IMR-90 (cell line): ENCODE measurements at regions not wholly inside any gene's neighbourhood (a gene's known extent, or its start where the extent isn't known, plus 50 kb on each side); places are given as distances from the start of the nearest gene placed in this dataset.

Experiments used
- ATAC-seq: fragments of 200-7000 bp; cut with Tn5 transposase; 2 replicates; pipeline ENCODE4 v1.9.1; 2020; ENCODE audit warnings: low read depth, mild to moderate bottlenecking, moderate library complexity
- BruUV-seq: library from RNA; stranded (reverse); fragments of 400-500 nt; replicated peaks from 2 replicates; lab custom pipeline; 2021; lab: Mats Ljungman, UMichigan
- CTCF ChIA-PET: fragments of 300-600 bp; formaldehyde crosslinking; extraction: SDS; loops from one replicate; lab custom pipeline; 2021; ENCODE audit warnings: antibody characterized with exemption; lab: Yijun Ruan, JAX
- POLR2A ChIA-PET: fragments of 300-600 bp; sonication (Branson Sonifier 250); formaldehyde crosslinking; loops from one replicate; lab custom pipeline; 2022; ENCODE audit warnings: antibody characterized with exemption; ENCODE audit not compliant: unreplicated experiment; lab: Charles Lee
- DNase-seq: peaks from one replicate; pipeline ENCODE4 v3.0.0; 2013
- H2AFZ ChIP-seq: replicated peaks from 2 replicates; pipeline ENCODE3; 2013; ENCODE audit warnings: low read length, mild to moderate bottlenecking; ENCODE audit not compliant: poor library complexity
- H2AK5ac ChIP-seq: 2 replicates; pipeline ENCODE4 v1.6.1; 2013; ENCODE audit warnings: low read depth, low read length, inconsistent platforms
- H2AK9ac ChIP-seq: replicated peaks from 2 replicates; pipeline ENCODE3; 2013; ENCODE audit warnings: mild to moderate bottlenecking, low read depth, low read length, moderate library complexity; ENCODE audit not compliant: poor library complexity
- H2BK120ac ChIP-seq: 2 replicates; pipeline ENCODE4 v1.6.1; 2013; ENCODE audit warnings: low read depth, low read length, inconsistent platforms
- H2BK15ac ChIP-seq: 3 replicates; pipeline ENCODE4 v1.6.1; 2013; ENCODE audit warnings: low read depth, low read length, inconsistent platforms
- H2BK20ac ChIP-seq: 2 replicates; pipeline ENCODE4 v1.6.1; 2013; ENCODE audit warnings: low read depth, mild to moderate bottlenecking, inconsistent platforms, low read length, moderate library complexity
- H2BK5ac ChIP-seq: 2 replicates; pipeline ENCODE4 v1.6.1; 2013; ENCODE audit warnings: mild to moderate bottlenecking, low read depth, low read length, inconsistent platforms; ENCODE audit not compliant: poor library complexity, severe bottlenecking
- H3K14ac ChIP-seq: replicated peaks from 2 replicates; pipeline ENCODE4 v1.6.1; 2013; ENCODE audit warnings: low read depth, low read length, inconsistent platforms
- H3K18ac ChIP-seq: 2 replicates; pipeline ENCODE4 v1.6.1; 2013; ENCODE audit warnings: low read depth, low read length, control low read depth
- H3K23ac ChIP-seq: 2 replicates; pipeline ENCODE4 v1.6.1; 2013; ENCODE audit warnings: low read depth, low read length, inconsistent platforms
- H3K27ac ChIP-seq: 2 replicates; pipeline ENCODE4 v1.5.1; 2013; ENCODE audit warnings: mild to moderate bottlenecking, control low read depth, low read length; ENCODE audit not compliant: insufficient read depth
- H3K27me3 ChIP-seq: 2 replicates; pipeline ENCODE4 v1.6.1; 2013; ENCODE audit warnings: low read length; ENCODE audit not compliant: control insufficient read depth, insufficient read depth
- H3K36me3 ChIP-seq: 2 replicates; pipeline ENCODE4 v1.6.1; 2013; ENCODE audit warnings: low read length, mixed read lengths; ENCODE audit not compliant: control insufficient read depth, insufficient read depth
- H3K4ac ChIP-seq: 2 replicates; pipeline ENCODE4 v1.6.1; 2013; ENCODE audit warnings: low read depth, low read length, inconsistent platforms
- H3K4me1 ChIP-seq: 2 replicates; pipeline ENCODE4 v1.6.1; 2013; ENCODE audit warnings: low read length, mixed read lengths; ENCODE audit not compliant: control insufficient read depth, insufficient read depth
- H3K4me2 ChIP-seq: 2 replicates; pipeline ENCODE4 v1.6.1; 2013; ENCODE audit warnings: low read depth, mild to moderate bottlenecking, control low read depth, low read length, moderate library complexity
- H3K4me3 ChIP-seq: 2 replicates; pipeline ENCODE4 v1.5.1; 2013; ENCODE audit warnings: low read depth, mild to moderate bottlenecking, control low read depth, low read length, moderate library complexity; ENCODE audit not compliant: insufficient read depth
- H3K56ac ChIP-seq: 2 replicates; pipeline ENCODE4 v1.6.1; 2013; ENCODE audit warnings: low read length, inconsistent platforms; ENCODE audit not compliant: insufficient read depth; ENCODE audit errors: extremely low read depth
- H3K79me1 ChIP-seq, 2 experiments: 2 replicates each; pipeline ENCODE4 v1.6.1; 2013; ENCODE audit warnings: low read length in 2 of 2, inconsistent platforms in 1 of 2, low read depth in 1 of 2
- H3K9ac ChIP-seq: 2 replicates; pipeline ENCODE4 v1.6.1; 2013; ENCODE audit warnings: low read depth, low read length, control low read depth
- H3K9me1 ChIP-seq: 2 replicates; pipeline ENCODE4 v1.6.1; 2013; ENCODE audit warnings: low read length, inconsistent platforms; ENCODE audit not compliant: insufficient read depth
- H3K9me3 ChIP-seq: 2 replicates; pipeline ENCODE4 v1.6.1; 2013; ENCODE audit warnings: low read length; ENCODE audit not compliant: control insufficient read depth, insufficient read depth
- H4K20me1 ChIP-seq: 2 replicates; pipeline ENCODE4 v1.6.1; 2013; ENCODE audit warnings: low read length, inconsistent platforms; ENCODE audit not compliant: insufficient read depth
- H4K5ac ChIP-seq: 2 replicates; pipeline ENCODE4 v1.6.1; 2013; ENCODE audit warnings: mild to moderate bottlenecking, low read depth, low read length, control low read depth
- H4K8ac ChIP-seq, 2 experiments: 2 replicates each; pipeline ENCODE4 v1.6.1; 2013; ENCODE audit warnings: low read depth in 2 of 2, low read length in 2 of 2, control low read depth in 1 of 2, inconsistent platforms in 1 of 2
- H4K91ac ChIP-seq: 2 replicates; pipeline ENCODE4 v1.6.1; 2013; ENCODE audit warnings: low read depth, low read length, inconsistent platforms; ENCODE audit not compliant: insufficient read depth
- BHLHE40 ChIP-seq: fragments of 150-350 bp; IDR thresholded peaks from 2 replicates; pipeline ENCODE4 v1.6.1; 2016; ENCODE audit warnings: mild to moderate bottlenecking, low read depth, low read length
- CHD1 ChIP-seq: IDR thresholded peaks from 2 replicates; pipeline ENCODE4 v1.6.1; 2012; ENCODE audit warnings: low read depth, low read length, improper control_type of control experiment
- FOS ChIP-seq: fragments of 150-350 bp; IDR thresholded peaks from 2 replicates; pipeline ENCODE4 v1.6.1; 2016; ENCODE audit warnings: low read depth, low read length
- MAFK ChIP-seq: IDR thresholded peaks from 2 replicates; pipeline ENCODE4 v1.6.1; 2012; ENCODE audit warnings: low read depth, low read length, improper control_type of control experiment
- NFE2L2 ChIP-seq: fragments of 150-350 bp; IDR thresholded peaks from 2 replicates; pipeline ENCODE4 v1.6.1; 2016; ENCODE audit warnings: low read depth, mild to moderate bottlenecking, low read length
- RFX5 ChIP-seq: IDR thresholded peaks from 2 replicates; pipeline ENCODE4 v1.8.0; 2012; ENCODE audit warnings: low read depth, mild to moderate bottlenecking, low read length, moderate library complexity
- dilution Hi-C: fragments of 300-500 bp; cut with HindIII; formaldehyde crosslinking; loops from one replicate; pipeline ENCODE4 v1.14.3; 2018; ENCODE audit warnings: low sequenced_read_pairs; ENCODE audit not compliant: unreplicated experiment
- in situ Hi-C: fragments of 300-500 bp; cut with MboI; formaldehyde crosslinking; loops from 3 replicates; pipeline ENCODE4 v1.14.3; 2019; ENCODE audit warnings: low sequenced_read_pairs, inconsistent platforms, mixed read lengths
- intact Hi-C: fragments of 100-400 bp; cut with micrococcal nuclease; formaldehyde crosslinking; loops from 2 replicates; pipeline ENCODE4 v1.10.0; 2022
- TF ChIP-seq, protein P1 (sequence below): fragments of 150-350 bp; IDR thresholded peaks from 2 replicates; pipeline ENCODE4 v1.6.1; 2017; ENCODE audit warnings: mild to moderate bottlenecking, antibody characterized with exemption, low read length, low read depth

DNA sequence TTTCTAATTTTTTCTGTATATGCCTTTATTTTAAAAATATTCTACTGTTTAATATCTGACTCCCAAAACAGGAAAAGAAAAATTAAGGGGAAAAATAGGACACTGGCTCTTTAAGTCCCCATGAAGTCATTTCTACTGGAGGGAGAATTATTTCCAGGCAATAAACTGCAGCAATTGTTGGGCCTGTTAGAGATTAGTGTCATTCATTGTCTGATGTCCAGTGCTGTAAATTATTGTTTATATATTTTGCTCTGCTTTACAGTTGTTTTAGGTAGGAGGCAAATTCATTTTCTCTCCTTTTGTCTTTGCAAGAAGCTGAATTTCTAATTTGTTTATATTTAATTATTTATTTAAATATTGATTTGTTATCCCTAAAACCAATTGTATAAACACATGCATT lies 906.0 kb upstream of the CDH10 start:
- Histone ChIP-seq H3K4me2 (no peak overlapping the region), H2BK20ac (no peak overlapping the region), H3K27ac (no peak overlapping the region), H2AK5ac (no peak overlapping the region), H3K79me1 (no peaks in the 10 kb centered on the region), H4K8ac (no peak overlapping the region), H3K9ac (no peak overlapping the region), H3K27me3 (no peaks in the 10 kb centered on the region), H3K4me1 (no peaks in the 10 kb centered on the region), H3K56ac (no peak overlapping the region), H3K14ac (no peak overlapping the region), H4K5ac (no peak overlapping the region), H3K4me3 (no peak overlapping the region), H2AFZ (no peak overlapping the region), H2BK5ac (no peak overlapping the region), H2BK15ac (no peak overlapping the region), H3K36me3 (no peaks in the 10 kb centered on the region), H3K18ac (no peak overlapping the region), H3K9me1 (no peaks in the 10 kb centered on the region), H4K20me1 (no peaks in the 10 kb centered on the region), H2BK120ac (no peak overlapping the region), H2AK9ac (no peak overlapping the region), H3K4ac (no peak overlapping the region), H3K9me3 (peaks cover 2% of the 10 kb centered on the region; the same call in 1 of the 2 replicates), H4K91ac (no peak overlapping the region), H3K23ac (no peak overlapping the region)
- CTCF ChIA-PET, result no interaction called here
- intact Hi-C loops, result no loop called here
- no TSS peak for BruUV-seq
- TF ChIP-seq NFE2L2, result no peak
- no peak for TF ChIP-seq RFX5
- TF ChIP-seq CHD1, result no peak
- TF ChIP-seq BHLHE40, result no peak
- TF ChIP-seq, protein P1, sequence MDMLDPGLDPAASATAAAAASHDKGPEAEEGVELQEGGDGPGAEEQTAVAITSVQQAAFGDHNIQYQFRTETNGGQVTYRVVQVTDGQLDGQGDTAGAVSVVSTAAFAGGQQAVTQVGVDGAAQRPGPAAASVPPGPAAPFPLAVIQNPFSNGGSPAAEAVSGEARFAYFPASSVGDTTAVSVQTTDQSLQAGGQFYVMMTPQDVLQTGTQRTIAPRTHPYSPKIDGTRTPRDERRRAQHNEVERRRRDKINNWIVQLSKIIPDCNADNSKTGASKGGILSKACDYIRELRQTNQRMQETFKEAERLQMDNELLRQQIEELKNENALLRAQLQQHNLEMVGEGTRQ, result no peak
- TF ChIP-seq FOS, result no peak
- TF ChIP-seq MAFK, result no peak
- DNase-seq, result no peak
- dilution Hi-C loops, result no loop called here
- ATAC-seq, result no peak
- in situ Hi-C loops, result no loop called here
- POLR2A ChIA-PET, result no interaction called here
